Natural killer cell (primary cell): ENCODE measurements at regions not wholly inside any gene's neighbourhood (a gene's known extent, or its start where the extent isn't known, plus 50 kb on each side); places are given as distances from the start of the nearest gene placed in this dataset.

ENCODE experiments used
- ATAC-seq, 3 donors: fragments of 150-1000 bp in 2 of 3; fragments of 200-7000 bp in 1 of 3; cut with Tn5 transposase; 1 replicate in 1 of 3; 2 replicates in 2 of 3; pipeline ENCODE4 v1.10.0; 2021; ENCODE audit warnings: mild to moderate bottlenecking in 2 of 3, moderate library complexity in 2 of 3
- DNase-seq, 2 donors: peaks; one replicate each; pipeline versions ENCODE4 v3.0.0 to v3.0.0-alpha.2; 2013 to 2021; ENCODE audit warnings: mixed read lengths in 1 of 2
- H3K27ac ChIP-seq: one replicate; pipeline ENCODE4 v1.5.1; 2013; ENCODE audit warnings: mild to moderate bottlenecking, low read length
- H3K27me3 ChIP-seq: one replicate; pipeline ENCODE4 v1.6.1; 2013; ENCODE audit warnings: low read length; ENCODE audit not compliant: control insufficient read depth, insufficient read depth
- H3K36me3 ChIP-seq: one replicate; pipeline ENCODE4 v1.6.1; 2013; ENCODE audit warnings: low read length; ENCODE audit not compliant: control insufficient read depth, insufficient read depth
- H3K4me1 ChIP-seq: one replicate; pipeline ENCODE4 v1.6.1; 2013; ENCODE audit warnings: low read length; ENCODE audit not compliant: control insufficient read depth, insufficient read depth
- H3K4me3 ChIP-seq: one replicate; pipeline ENCODE4 v1.5.1; 2013; ENCODE audit warnings: low read length
- H3K9me3 ChIP-seq: one replicate; pipeline ENCODE4 v1.6.1; 2013; ENCODE audit warnings: low read length; ENCODE audit not compliant: control insufficient read depth, insufficient read depth
- H3K27ac Mint-ChIP-seq, 2 donors: one replicate each; pipeline ENCODE4 v1.8.0; 2022; ENCODE audit warnings: mild to moderate bottlenecking in 2 of 2, mixed read lengths in 2 of 2, moderate library complexity in 1 of 2
- H3K27me3 Mint-ChIP-seq, 2 donors: one replicate each; pipeline ENCODE4 v1.8.0; 2022; ENCODE audit warnings: low read depth in 2 of 2, mixed read lengths in 2 of 2
- H3K36me3 Mint-ChIP-seq: one replicate; pipeline ENCODE4 v1.8.0; 2022; ENCODE audit warnings: mixed read lengths
- H3K4me1 Mint-ChIP-seq, 2 donors: one replicate each; pipeline ENCODE4 v1.8.0; 2022; ENCODE audit warnings: mixed read lengths in 2 of 2
- H3K4me3 Mint-ChIP-seq: one replicate; pipeline ENCODE4 v1.8.0; 2022; ENCODE audit warnings: mild to moderate bottlenecking, moderate library complexity, mixed read lengths
- H3K9me3 Mint-ChIP-seq, 2 donors: one replicate each; pipeline ENCODE4 v1.8.0; 2022; ENCODE audit warnings: mixed read lengths in 2 of 2
- WGBS: methylation state at CpG from one replicate; pipeline ENCODE4 v1.1.7; 2013; ENCODE audit warnings: missing lambda C conversion rate; ENCODE audit not compliant: insufficient coverage; 5-methylcytosine and 5-hydroxymethylcytosine counted together
- intact Hi-C: fragments of 100-400 bp; cut with micrococcal nuclease; formaldehyde crosslinking; loops from one replicate; pipeline ENCODE4 v1.14.2; 2022
- TF ChIP-seq, protein P1 (sequence below): fragments of 200-600 bp; IDR thresholded peaks from one replicate; pipeline ENCODE4 v1.8.0; 2022; ENCODE audit warnings: antibody characterized with exemption

- no peak overlapping the region for H3K4me3 ChIP-seq
- H3K27me3 Mint-ChIP-seq: no peaks in the 10 kb centered on the region
- H3K36me3 Mint-ChIP-seq: no peaks in the 10 kb centered on the region
- no peak for DNase-seq
- no peaks in the 10 kb centered on the region for H3K9me3 ChIP-seq
- intact Hi-C loops: no loop called here
- no peak overlapping the region for H3K27ac Mint-ChIP-seq
- no peaks in the 10 kb centered on the region for H3K27me3 ChIP-seq
- peaks cover 0 to 2% of the 10 kb centered on the region in 2 donors for H3K9me3 Mint-ChIP-seq
- no peaks in the 10 kb centered on the region for H3K4me1 ChIP-seq
- no peaks in the 10 kb centered on the region for H3K4me1 Mint-ChIP-seq
- no peak overlapping the region for H3K4me3 Mint-ChIP-seq
- TF ChIP-seq, protein P1, sequence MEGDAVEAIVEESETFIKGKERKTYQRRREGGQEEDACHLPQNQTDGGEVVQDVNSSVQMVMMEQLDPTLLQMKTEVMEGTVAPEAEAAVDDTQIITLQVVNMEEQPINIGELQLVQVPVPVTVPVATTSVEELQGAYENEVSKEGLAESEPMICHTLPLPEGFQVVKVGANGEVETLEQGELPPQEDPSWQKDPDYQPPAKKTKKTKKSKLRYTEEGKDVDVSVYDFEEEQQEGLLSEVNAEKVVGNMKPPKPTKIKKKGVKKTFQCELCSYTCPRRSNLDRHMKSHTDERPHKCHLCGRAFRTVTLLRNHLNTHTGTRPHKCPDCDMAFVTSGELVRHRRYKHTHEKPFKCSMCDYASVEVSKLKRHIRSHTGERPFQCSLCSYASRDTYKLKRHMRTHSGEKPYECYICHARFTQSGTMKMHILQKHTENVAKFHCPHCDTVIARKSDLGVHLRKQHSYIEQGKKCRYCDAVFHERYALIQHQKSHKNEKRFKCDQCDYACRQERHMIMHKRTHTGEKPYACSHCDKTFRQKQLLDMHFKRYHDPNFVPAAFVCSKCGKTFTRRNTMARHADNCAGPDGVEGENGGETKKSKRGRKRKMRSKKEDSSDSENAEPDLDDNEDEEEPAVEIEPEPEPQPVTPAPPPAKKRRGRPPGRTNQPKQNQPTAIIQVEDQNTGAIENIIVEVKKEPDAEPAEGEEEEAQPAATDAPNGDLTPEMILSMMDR: no peak
- WGBS: 75% methylated on average over 2 of the region's 2 CpGs
- ATAC-seq: no peak
- H3K27ac ChIP-seq: no peak overlapping the region
- H3K36me3 ChIP-seq: no peaks in the 10 kb centered on the region
Measured at GRCh38 chr5:101679816-101680215, 616.3 kb downstream of the SLCO4C1 start.

DNA sequence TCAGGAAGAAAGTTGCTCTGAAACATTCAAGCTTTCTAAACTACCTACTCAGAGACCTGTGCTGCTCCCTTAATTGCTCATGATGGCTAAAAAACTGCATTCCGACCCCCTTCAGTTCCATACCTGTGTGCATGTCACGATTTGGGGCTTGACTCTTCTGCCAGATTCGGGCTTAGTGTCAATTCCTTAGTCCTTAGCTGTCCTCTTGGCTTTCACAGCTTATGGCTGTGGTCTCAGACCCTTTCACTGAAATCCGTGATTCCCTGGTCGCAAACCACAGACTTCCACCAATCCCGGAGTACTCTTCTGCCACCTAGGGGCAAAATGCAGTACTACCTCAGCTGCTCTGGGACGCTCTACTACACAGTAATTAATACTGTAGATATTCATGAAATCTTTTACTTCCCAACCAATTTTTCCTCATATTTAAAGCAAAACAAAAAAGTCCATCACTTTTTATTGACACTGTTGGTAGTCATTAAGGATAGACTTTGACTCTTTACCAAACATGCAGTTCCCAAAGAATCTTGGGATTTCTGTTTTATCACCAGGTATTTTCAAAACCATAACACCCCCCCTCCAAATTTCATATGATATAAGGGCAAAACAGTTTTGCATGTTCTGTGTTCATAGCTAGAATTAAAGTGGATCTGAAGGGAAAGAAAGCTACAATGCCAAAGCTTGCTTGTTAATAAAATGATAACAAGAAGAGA lies 617.4 kb downstream of the SLCO4C1 start:
- H3K27ac Mint-ChIP-seq: no peak overlapping the region
- no peaks in the 10 kb centered on the region for H3K27me3 Mint-ChIP-seq
- peak; percentile 52 to 58 (median 57) for ATAC-seq
- no peak overlapping the region for H3K4me3 Mint-ChIP-seq
- Histone ChIP-seq H3K9me3 (no peaks in the 10 kb centered on the region), H3K27me3 (no peaks in the 10 kb centered on the region), H3K4me3 (no peak overlapping the region), H3K27ac (no peak overlapping the region), H3K36me3 (no peaks in the 10 kb centered on the region), H3K4me1 (no peaks in the 10 kb centered on the region)
- TF ChIP-seq, protein P1: peak; percentile 71
- intact Hi-C loops: no loop called here
- no peaks in the 10 kb centered on the region for H3K4me1 Mint-ChIP-seq
- WGBS: 25% methylated on average over 7 of the region's 7 CpGs
- peaks cover 0 to 4% of the 10 kb centered on the region in 2 donors for H3K9me3 Mint-ChIP-seq
- DNase-seq: peak; percentile 17 to 45
- no peaks in the 10 kb centered on the region for H3K36me3 Mint-ChIP-seq

GRCh38 chr5:101677961-101678360 lies 618.1 kb downstream of the SLCO4C1 start:
- no peaks in the 10 kb centered on the region for H3K4me1 ChIP-seq
- no peak overlapping the region for H3K27ac Mint-ChIP-seq
- 75% methylated on average over 5 of the region's 5 CpGs for WGBS
- no peaks in the 10 kb centered on the region for H3K27me3 ChIP-seq
- no peaks in the 10 kb centered on the region for H3K9me3 ChIP-seq
- H3K9me3 Mint-ChIP-seq: peaks cover 0 to 4% of the 10 kb centered on the region in 2 donors
- no peak overlapping the region for H3K27ac ChIP-seq
- DNase-seq (no peak), ATAC-seq (no peak)
- TF ChIP-seq, protein P1: no peak
- no peaks in the 10 kb centered on the region for H3K27me3 Mint-ChIP-seq
- intact Hi-C loops: no loop called here
- H3K4me3 Mint-ChIP-seq: no peak overlapping the region
- no peaks in the 10 kb centered on the region for H3K36me3 Mint-ChIP-seq
- H3K36me3 ChIP-seq: no peaks in the 10 kb centered on the region
- H3K4me1 Mint-ChIP-seq: no peaks in the 10 kb centered on the region
- no peak overlapping the region for H3K4me3 ChIP-seq

DNA sequence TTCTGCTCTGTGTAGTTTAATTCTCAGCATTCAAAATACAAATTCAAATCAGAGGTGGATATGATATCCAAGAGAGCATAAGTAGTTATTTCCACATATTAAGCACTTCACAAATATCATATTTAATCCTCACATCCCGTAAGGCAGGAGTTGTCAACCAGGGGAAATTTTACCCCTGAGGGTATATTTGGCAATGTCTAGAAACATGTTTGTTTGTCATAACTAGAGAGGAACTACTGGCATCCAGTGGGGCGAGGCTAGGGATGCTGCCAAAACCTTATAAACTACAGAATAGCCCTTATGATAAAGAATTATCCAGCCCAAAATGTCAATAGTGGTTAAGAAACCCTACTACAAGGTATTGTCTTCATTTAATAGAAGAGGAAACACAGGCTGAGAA lies 619.4 kb downstream of the SLCO4C1 start:
- Mint-ChIP-seq H3K9me3 (peaks cover 0 to 2% of the 10 kb centered on the region in 2 donors), H3K36me3 (no peaks in the 10 kb centered on the region), H3K4me1 (no peaks in the 10 kb centered on the region), H3K27me3 (no peaks in the 10 kb centered on the region), H3K27ac (no peak overlapping the region), H3K4me3 (no peak overlapping the region)
- DNase-seq (no peak), ATAC-seq (no peak)
- Histone ChIP-seq H3K9me3 (no peaks in the 10 kb centered on the region), H3K4me3 (no peak overlapping the region), H3K27ac (no peak overlapping the region), H3K4me1 (no peaks in the 10 kb centered on the region), H3K27me3 (no peaks in the 10 kb centered on the region), H3K36me3 (no peaks in the 10 kb centered on the region)
- WGBS: no CpG with 5 or more reads among the region's 2 CpGs
- TF ChIP-seq, protein P1: no peak
- intact Hi-C loops: no loop called here
